Activated T-cell treated with anti-CD3 and anti-CD28 coated beads, Interleukin-2, amount 50 U/mL, for 24 hours (primary cell): ENCODE measurements at regions not wholly inside any gene's neighbourhood (a gene's known extent, or its start where the extent isn't known, plus 50 kb on each side); places are given as distances from the start of the nearest gene placed in this dataset.

Source experiments
- DNase-seq: peaks from one replicate; pipeline ENCODE4 v3.0.0-alpha.2; 2020
- H3K27ac Mint-ChIP-seq: 2 replicates; pipeline ENCODE4 v1.8.0; 2020; ENCODE audit warnings: mild to moderate bottlenecking, mixed read lengths
- H3K27me3 Mint-ChIP-seq: 2 replicates; pipeline ENCODE4 v1.8.0; 2020; ENCODE audit warnings: mixed read lengths
- H3K36me3 Mint-ChIP-seq: 2 replicates; pipeline ENCODE4 v1.8.0; 2020; ENCODE audit warnings: low read depth, mixed read lengths
- H3K4me1 Mint-ChIP-seq: 2 replicates; pipeline ENCODE4 v1.8.0; 2020; ENCODE audit warnings: low read depth, mixed read lengths
- H3K4me3 Mint-ChIP-seq: 2 replicates; pipeline ENCODE4 v1.8.0; 2020; ENCODE audit warnings: mild to moderate bottlenecking, moderate library complexity, mixed read lengths
- H3K9me3 Mint-ChIP-seq: 2 replicates; pipeline ENCODE4 v1.8.0; 2020; ENCODE audit warnings: mixed read lengths

- Mint-ChIP-seq H3K27me3 (peaks cover 18% of the 10 kb centered on the region), H3K36me3 (no peaks in the 10 kb centered on the region), H3K4me1 (no peaks in the 10 kb centered on the region), H3K9me3 (no peaks in the 10 kb centered on the region), H3K27ac (no peak overlapping the region), H3K4me3 (no peak overlapping the region)
- no peak for DNase-seq
These were observed 340.3 kb downstream of the CTTN start for GRCh38 chr11:70738661-70739060.

- H3K27me3 Mint-ChIP-seq = peaks cover 21% of the 10 kb centered on the region
These were observed 340.8 kb downstream of the CTTN start for GRCh38 chr11:70739091-70739490.

GRCh38 chr11:70739811-70740487 lies 341.6 kb downstream of the CTTN start:
- H3K4me1 Mint-ChIP-seq = no peaks in the 10 kb centered on the region
- peaks cover 24% of the 10 kb centered on the region for H3K27me3 Mint-ChIP-seq
- H3K36me3 Mint-ChIP-seq = no peaks in the 10 kb centered on the region
- H3K9me3 Mint-ChIP-seq = no peaks in the 10 kb centered on the region
- H3K4me3 Mint-ChIP-seq = no peak overlapping the region
- H3K27ac Mint-ChIP-seq = no peak overlapping the region
- no peak for DNase-seq

More at GRCh38 chr11:70739091-70739490, 340.8 kb downstream of the CTTN start:
- Mint-ChIP-seq H3K27ac (no peak overlapping the region), H3K36me3 (no peaks in the 10 kb centered on the region), H3K4me3 (no peak overlapping the region), H3K4me1 (no peaks in the 10 kb centered on the region), H3K9me3 (no peaks in the 10 kb centered on the region)
- no peak for DNase-seq

DNA sequence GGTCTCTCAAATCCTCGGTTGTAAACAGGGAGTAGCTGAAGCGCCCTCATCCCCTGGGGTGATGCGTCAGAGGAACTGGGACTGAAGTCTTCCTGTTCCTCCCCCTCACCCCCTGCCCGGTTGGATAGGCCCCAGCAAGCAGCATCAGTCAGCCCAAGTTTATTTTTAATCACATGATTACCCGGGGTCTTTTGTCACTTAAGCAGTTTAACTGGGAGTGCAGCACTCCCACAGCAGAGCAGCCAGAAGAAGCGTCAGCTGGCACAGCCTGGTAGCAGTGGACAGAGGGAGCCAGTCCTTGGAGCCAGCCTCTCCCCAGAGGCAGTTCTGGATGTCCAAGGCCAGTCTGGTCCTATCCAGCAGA lies 342.1 kb downstream of the CTTN start:
- H3K27me3 Mint-ChIP-seq = peaks cover 26% of the 10 kb centered on the region
- no peak overlapping the region for H3K27ac Mint-ChIP-seq
- no peaks in the 10 kb centered on the region for H3K36me3 Mint-ChIP-seq
- no peak overlapping the region for H3K4me3 Mint-ChIP-seq
- no peak for DNase-seq
- H3K9me3 Mint-ChIP-seq = no peaks in the 10 kb centered on the region
- no peaks in the 10 kb centered on the region for H3K4me1 Mint-ChIP-seq

GRCh38 chr11:70741085-70741484 lies 342.8 kb downstream of the CTTN start:
- H3K4me1 Mint-ChIP-seq = no peaks in the 10 kb centered on the region
- no peak overlapping the region for H3K4me3 Mint-ChIP-seq
- no peak overlapping the region for H3K27ac Mint-ChIP-seq
- H3K36me3 Mint-ChIP-seq = no peaks in the 10 kb centered on the region
- no peak for DNase-seq
- H3K27me3 Mint-ChIP-seq = peaks cover 26% of the 10 kb centered on the region
- H3K9me3 Mint-ChIP-seq = no peaks in the 10 kb centered on the region

- Mint-ChIP-seq H3K4me3 (no peak overlapping the region), H3K9me3 (no peaks in the 10 kb centered on the region), H3K36me3 (no peaks in the 10 kb centered on the region), H3K27me3 (peaks cover 29% of the 10 kb centered on the region), H3K27ac (no peak overlapping the region), H3K4me1 (no peaks in the 10 kb centered on the region)
- DNase-seq = no peak
These were observed 344.4 kb downstream of the CTTN start for GRCh38 chr11:70742553-70743291.

GRCh38 chr11:70743329-70743728 lies 345.0 kb downstream of the CTTN start:
- H3K4me1 Mint-ChIP-seq = no peaks in the 10 kb centered on the region
- H3K36me3 Mint-ChIP-seq = no peaks in the 10 kb centered on the region
- peaks cover 30% of the 10 kb centered on the region for H3K27me3 Mint-ChIP-seq
- H3K4me3 Mint-ChIP-seq = no peak overlapping the region
- H3K9me3 Mint-ChIP-seq = no peaks in the 10 kb centered on the region
- no peak for DNase-seq
- H3K27ac Mint-ChIP-seq = no peak overlapping the region

DNA sequence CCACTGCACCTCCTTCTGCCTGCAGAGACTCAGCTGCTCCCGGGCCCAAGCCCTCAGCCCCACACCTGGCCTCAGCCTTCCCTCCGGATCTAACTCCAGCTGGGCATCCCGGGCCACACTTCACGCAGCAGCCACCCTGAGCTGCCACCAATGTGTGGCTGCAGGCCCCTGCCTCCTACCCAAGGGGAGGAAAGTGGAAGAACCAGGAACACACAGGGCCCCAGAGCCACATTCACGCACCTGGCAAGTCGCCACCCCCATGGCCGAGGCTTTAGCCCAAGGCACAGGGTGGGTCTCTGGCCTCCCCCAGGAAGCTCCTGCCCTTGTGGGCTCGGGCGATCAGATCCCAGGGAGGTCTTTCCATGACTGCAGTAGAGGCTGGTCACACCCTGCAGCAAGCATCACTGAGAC lies 345.6 kb downstream of the CTTN start:
- no peak overlapping the region for H3K4me3 Mint-ChIP-seq
- H3K27me3 Mint-ChIP-seq = peaks cover 32% of the 10 kb centered on the region
- H3K27ac Mint-ChIP-seq = no peak overlapping the region
- no peaks in the 10 kb centered on the region for H3K4me1 Mint-ChIP-seq
- DNase-seq = no peak
- H3K9me3 Mint-ChIP-seq = no peaks in the 10 kb centered on the region
- no peaks in the 10 kb centered on the region for H3K36me3 Mint-ChIP-seq

DNA sequence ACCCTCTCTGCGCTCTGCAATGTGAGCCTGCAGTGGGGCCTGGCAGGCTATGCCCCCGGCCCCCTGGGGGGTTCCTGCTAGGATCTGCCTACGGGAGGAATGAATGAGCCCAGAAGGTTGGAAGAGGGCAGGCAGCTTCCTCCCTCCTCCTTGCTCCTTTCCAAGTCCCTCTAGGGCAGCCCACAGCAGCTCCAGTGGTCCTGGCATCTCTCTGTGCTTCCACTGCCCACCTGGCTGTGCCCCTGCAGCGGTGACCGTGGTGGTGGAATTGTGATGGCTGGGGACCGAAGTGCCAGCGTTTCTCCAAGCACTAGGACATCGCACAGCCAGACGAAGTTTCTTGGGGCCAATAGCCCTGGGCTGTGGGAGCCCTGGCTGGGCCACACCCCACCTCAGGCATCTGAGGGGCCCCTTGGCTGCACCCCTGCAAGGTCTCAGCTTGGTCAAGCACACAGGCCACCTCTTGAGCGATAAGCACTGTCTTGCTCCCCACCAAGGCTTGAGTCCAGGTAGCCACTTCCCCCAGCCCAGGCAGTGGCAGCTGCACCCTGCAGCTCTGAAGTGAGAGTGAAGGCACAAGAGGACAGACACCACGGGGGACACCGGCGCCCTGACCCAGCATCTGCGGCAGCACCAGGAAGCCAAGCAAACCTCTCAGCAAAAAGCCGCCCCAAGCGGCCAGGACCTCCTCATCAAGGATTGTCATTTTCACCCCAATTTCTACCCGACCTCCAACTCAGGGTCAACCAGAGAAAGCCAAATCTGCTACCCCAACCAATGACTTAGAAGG lies 346.3 kb downstream of the CTTN start:
- H3K4me3 Mint-ChIP-seq = no peak overlapping the region
- H3K4me1 Mint-ChIP-seq = no peaks in the 10 kb centered on the region
- peaks cover 32% of the 10 kb centered on the region for H3K27me3 Mint-ChIP-seq
- no peak overlapping the region for H3K27ac Mint-ChIP-seq
- DNase-seq = no peak
- H3K36me3 Mint-ChIP-seq = no peaks in the 10 kb centered on the region
- peaks cover 4% of the 10 kb centered on the region for H3K9me3 Mint-ChIP-seq

DNA sequence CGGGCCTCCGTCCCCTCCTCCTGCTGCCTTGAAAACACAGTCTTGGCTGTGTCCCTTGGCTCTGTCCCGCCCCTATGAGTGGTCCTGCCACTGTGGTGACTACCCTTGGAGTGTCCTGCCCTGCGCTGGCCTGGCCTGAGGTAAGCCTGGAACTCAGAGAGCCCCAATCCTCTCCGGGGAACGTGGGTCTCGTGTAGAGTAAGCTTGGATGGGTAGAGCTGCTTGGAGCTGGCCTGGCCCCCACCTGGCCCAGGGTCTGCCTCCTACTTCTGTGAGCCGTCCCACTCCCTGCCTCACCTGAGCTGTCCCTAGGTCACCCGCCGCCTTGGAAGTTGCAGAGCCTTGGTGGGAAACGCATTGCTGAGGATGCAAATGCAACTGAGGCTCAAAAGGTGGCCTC lies 347.1 kb downstream of the CTTN start:
- Mint-ChIP-seq H3K4me1 (no peaks in the 10 kb centered on the region), H3K27me3 (peaks cover 32% of the 10 kb centered on the region), H3K9me3 (peaks cover 12% of the 10 kb centered on the region), H3K27ac (no peak overlapping the region), H3K4me3 (no peak overlapping the region), H3K36me3 (no peaks in the 10 kb centered on the region)
- DNase-seq = no peak

- Mint-ChIP-seq H3K27ac (no peak overlapping the region), H3K9me3 (peaks cover 16% of the 10 kb centered on the region), H3K4me1 (no peaks in the 10 kb centered on the region), H3K4me3 (no peak overlapping the region), H3K36me3 (no peaks in the 10 kb centered on the region), H3K27me3 (peaks cover 32% of the 10 kb centered on the region)
- no peak for DNase-seq
These were observed 347.6 kb downstream of the CTTN start for GRCh38 chr11:70745941-70746340.

- Mint-ChIP-seq H3K4me1 (no peaks in the 10 kb centered on the region), H3K36me3 (no peaks in the 10 kb centered on the region), H3K4me3 (no peak overlapping the region), H3K9me3 (peaks cover 20% of the 10 kb centered on the region), H3K27me3 (peaks cover 32% of the 10 kb centered on the region), H3K27ac (no peak overlapping the region)
- DNase-seq = no peak
These were observed 348.0 kb downstream of the CTTN start for GRCh38 chr11:70746351-70746750.

DNA sequence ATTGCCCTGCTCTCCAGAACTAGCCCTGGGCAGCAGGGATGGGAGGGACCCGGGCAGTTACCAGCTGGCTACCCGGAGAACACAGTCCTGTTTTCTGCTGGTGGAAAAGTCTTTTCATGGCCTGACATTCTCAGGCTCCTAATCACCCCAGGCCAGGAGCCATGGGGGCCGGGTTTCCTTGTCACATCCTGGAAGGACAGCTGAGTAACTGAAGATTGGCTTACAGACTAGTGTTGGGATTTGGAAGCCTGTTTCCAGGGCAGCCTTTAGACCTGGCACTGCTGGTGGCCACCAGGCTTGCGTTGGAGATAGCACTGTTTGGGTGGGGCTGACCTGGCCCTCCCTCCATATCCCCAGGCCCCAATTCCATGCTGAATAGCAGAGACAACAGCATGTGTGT lies 349.0 kb downstream of the CTTN start:
- Mint-ChIP-seq H3K4me1 (no peaks in the 10 kb centered on the region), H3K27ac (no peak overlapping the region), H3K27me3 (peaks cover 27% of the 10 kb centered on the region), H3K9me3 (peaks cover 23% of the 10 kb centered on the region), H3K4me3 (no peak overlapping the region), H3K36me3 (no peaks in the 10 kb centered on the region)
- no peak for DNase-seq

- no peaks in the 10 kb centered on the region for H3K4me1 Mint-ChIP-seq
- peaks cover 23% of the 10 kb centered on the region for H3K9me3 Mint-ChIP-seq
- H3K4me3 Mint-ChIP-seq = no peak overlapping the region
- no peaks in the 10 kb centered on the region for H3K36me3 Mint-ChIP-seq
- no peak for DNase-seq
- H3K27ac Mint-ChIP-seq = no peak overlapping the region
- peaks cover 21% of the 10 kb centered on the region for H3K27me3 Mint-ChIP-seq
These were observed 349.6 kb downstream of the CTTN start for GRCh38 chr11:70747921-70748320.
